Endodermal cell (in vitro differentiated cells): ENCODE measurements at regions not wholly inside any gene's neighbourhood (a gene's known extent, or its start where the extent isn't known, plus 50 kb on each side); places are given as distances from the start of the nearest gene placed in this dataset.

Experiments used
- DNase-seq: peaks from one replicate; pipeline ENCODE4 v3.0.0-alpha.2; 2017
- H3K27ac ChIP-seq: 2 replicates; pipeline ENCODE4 v1.5.1; 2013; ENCODE audit warnings: mild to moderate bottlenecking, low read depth, low read length, moderate library complexity
- H3K27me3 ChIP-seq: 2 replicates; pipeline ENCODE4 v1.6.1; 2013; ENCODE audit warnings: mild to moderate bottlenecking, low read length, moderate library complexity; ENCODE audit not compliant: insufficient read depth, control insufficient read depth, poor library complexity, severe bottlenecking
- H3K36me3 ChIP-seq: 2 replicates; pipeline ENCODE4 v1.7.0; 2013; ENCODE audit warnings: mild to moderate bottlenecking, low read length, moderate library complexity; ENCODE audit not compliant: control insufficient read depth, insufficient read depth
- H3K4me1 ChIP-seq: one replicate; pipeline ENCODE4 v1.7.0; 2013; ENCODE audit warnings: low read length; ENCODE audit not compliant: control insufficient read depth, insufficient read depth
- H3K4me3 ChIP-seq: 2 replicates; pipeline ENCODE4 v1.5.1; 2013; ENCODE audit warnings: mild to moderate bottlenecking, low read length, moderate library complexity
- H3K9ac ChIP-seq: 2 replicates; pipeline ENCODE4 v1.6.1; 2013; ENCODE audit warnings: mild to moderate bottlenecking, low read length, moderate library complexity; ENCODE audit not compliant: poor library complexity, severe bottlenecking; ENCODE audit errors: extremely low read depth
- H3K9me3 ChIP-seq: 2 replicates; pipeline ENCODE4 v1.6.1; 2013; ENCODE audit warnings: mild to moderate bottlenecking, low read length, moderate library complexity; ENCODE audit not compliant: control insufficient read depth
- H3K27ac Mint-ChIP-seq: 2 replicates; pipeline ENCODE4 v1.8.0; 2020; ENCODE audit warnings: mixed read lengths
- H3K27me3 Mint-ChIP-seq: 2 replicates; pipeline ENCODE4 v1.8.0; 2021; ENCODE audit warnings: mild to moderate bottlenecking, mixed read lengths; ENCODE audit not compliant: insufficient read depth
- H3K36me3 Mint-ChIP-seq: 2 replicates; pipeline ENCODE4 v1.8.0; 2020; ENCODE audit warnings: low read depth, mixed read lengths
- H3K4me1 Mint-ChIP-seq: 2 replicates; pipeline ENCODE4 v1.8.0; 2020; ENCODE audit warnings: mixed read lengths
- H3K4me3 Mint-ChIP-seq: 2 replicates; pipeline ENCODE4 v1.8.0; 2020; ENCODE audit warnings: mild to moderate bottlenecking, moderate library complexity, mixed read lengths
- H3K9me3 Mint-ChIP-seq: 2 replicates; pipeline ENCODE4 v1.8.0; 2020; ENCODE audit warnings: mild to moderate bottlenecking, mixed read lengths
- CTCF ChIP-seq: fragments of 200-600 bp; sonication (generic); conservative IDR thresholded peaks from 2 replicates; pipeline ENCODE4 v1.5.0; 2021; ENCODE audit warnings: antibody characterized with exemption, mild to moderate bottlenecking
- WGBS, 2 experiments: methylation state at CpG; one replicate each; pipeline versions ENCODE4 v1.1.5 to v1.1.7; 2013; ENCODE audit warnings: missing lambda C conversion rate in 2 of 2, mixed read lengths in 1 of 2; ENCODE audit not compliant: insufficient coverage in 1 of 2, insufficient read length in 1 of 2; 5-methylcytosine and 5-hydroxymethylcytosine counted together

GRCh38 chr5:39946356-39947045, 521.7 kb upstream of the DAB2 start:
- Histone ChIP-seq H3K4me3 (no peak overlapping the region), H3K27me3 (no peaks in the 10 kb centered on the region), H3K9me3 (no peaks in the 10 kb centered on the region), H3K4me1 (no peaks in the 10 kb centered on the region), H3K36me3 (no peaks in the 10 kb centered on the region), H3K27ac (no peak overlapping the region), H3K9ac (no peak overlapping the region)
- no peak overlapping the region for H3K4me3 Mint-ChIP-seq
- no peaks in the 10 kb centered on the region for H3K4me1 Mint-ChIP-seq
- no peaks in the 10 kb centered on the region for H3K27me3 Mint-ChIP-seq
- H3K9me3 Mint-ChIP-seq: peaks cover 6% of the 10 kb centered on the region
- DNase-seq: no peak
- H3K27ac Mint-ChIP-seq: no peak overlapping the region
- whole genome bisulfite sequencing, 2 experiments: 91% methylated on average over 1 to 2 of the region's 2 CpGs
- H3K36me3 Mint-ChIP-seq: no peaks in the 10 kb centered on the region
- TF ChIP-seq CTCF: no peak

- no peaks in the 10 kb centered on the region for H3K9me3 ChIP-seq
- WGBS, 2 experiments: 94% methylated on average over 1 of the region's 1 CpG; no CpG with 5 or more reads in 1 of the 2 experiments
- H3K27me3 ChIP-seq: no peaks in the 10 kb centered on the region
- Mint-ChIP-seq H3K36me3 (no peaks in the 10 kb centered on the region), H3K9me3 (no peaks in the 10 kb centered on the region), H3K27ac (no peak overlapping the region), H3K27me3 (no peaks in the 10 kb centered on the region), H3K4me1 (no peaks in the 10 kb centered on the region), H3K4me3 (no peak overlapping the region)
- H3K4me1 ChIP-seq: no peaks in the 10 kb centered on the region
- no peak for DNase-seq
- H3K36me3 ChIP-seq: no peaks in the 10 kb centered on the region
- H3K4me3 ChIP-seq: no peak overlapping the region
- no peak overlapping the region for H3K9ac ChIP-seq
- TF ChIP-seq CTCF: no peak
- H3K27ac ChIP-seq: no peak overlapping the region
These were observed 521.1 kb upstream of the DAB2 start for GRCh38 chr5:39945870-39946269.

- Histone ChIP-seq H3K36me3 (no peaks in the 10 kb centered on the region), H3K27me3 (no peaks in the 10 kb centered on the region), H3K9ac (no peak overlapping the region), H3K4me1 (no peaks in the 10 kb centered on the region), H3K9me3 (no peaks in the 10 kb centered on the region), H3K4me3 (no peak overlapping the region), H3K27ac (no peak overlapping the region)
- Mint-ChIP-seq H3K9me3 (no peaks in the 10 kb centered on the region), H3K4me1 (no peaks in the 10 kb centered on the region), H3K27me3 (no peaks in the 10 kb centered on the region), H3K36me3 (no peaks in the 10 kb centered on the region), H3K4me3 (no peak overlapping the region), H3K27ac (no peak overlapping the region)
- TF ChIP-seq CTCF: no peak
- DNase-seq: no peak
- 87 to 89% methylated on average over 1 of the region's 1 CpG for WGBS, 2 experiments
These were observed 519.0 kb upstream of the DAB2 start for GRCh38 chr5:39943811-39944210.
